CD14-positive monocyte (primary cell): ENCODE measurements at regions not wholly inside any gene's neighbourhood (a gene's known extent, or its start where the extent isn't known, plus 50 kb on each side); places are given as distances from the start of the nearest gene placed in this dataset.

ENCODE experiments used
- DNase-seq, 3 donors: peaks; one replicate each; pipeline ENCODE4 v3.0.0-alpha.2; 2011 to 2022
- H2AFZ ChIP-seq: 2 replicates; pipeline ENCODE4 v1.6.0; 2012; ENCODE audit warnings: mild to moderate bottlenecking, low read depth, low read length, inconsistent platforms; ENCODE audit not compliant: insufficient read depth, poor library complexity, severe bottlenecking
- H3K27ac ChIP-seq, 2 donors: 1 replicate in 1 of 2; 2 replicates in 1 of 2; pipeline ENCODE4 v1.5.1; 2012 to 2013; ENCODE audit warnings: low read length in 2 of 2, control low read depth in 1 of 2, inconsistent platforms in 1 of 2, low read depth in 1 of 2, mild to moderate bottlenecking in 1 of 2
- H3K27me3 ChIP-seq, 2 donors: one replicate each; pipeline versions ENCODE4 v1.6.0 to v1.6.1; 2011 to 2013; ENCODE audit warnings: low read length in 2 of 2; ENCODE audit not compliant: control insufficient read depth in 2 of 2, insufficient read depth in 2 of 2
- H3K36me3 ChIP-seq, 2 donors: replicated peaks in 1 of 2; 1 replicate in 1 of 2; 2 replicates in 1 of 2; pipeline versions ENCODE4 v1.5.1 to v1.6.1; 2012 to 2013; ENCODE audit warnings: low read length in 2 of 2, control low read depth in 1 of 2, inconsistent platforms in 1 of 2, mild to moderate bottlenecking in 1 of 2; ENCODE audit not compliant: insufficient read depth in 2 of 2, control insufficient read depth in 1 of 2
- H3K4me1 ChIP-seq, 2 donors: 1 replicate in 1 of 2; 2 replicates in 1 of 2; pipeline versions ENCODE4 v1.5.1 to v1.6.1; 2012 to 2013; ENCODE audit warnings: low read length in 2 of 2, control low read depth in 1 of 2, inconsistent platforms in 1 of 2, mild to moderate bottlenecking in 1 of 2, moderate library complexity in 1 of 2; ENCODE audit not compliant: insufficient read depth in 2 of 2, control insufficient read depth in 1 of 2
- H3K4me2 ChIP-seq: replicated peaks from 2 replicates; pipeline ENCODE3; 2012; ENCODE audit warnings: low read length, moderate library complexity, mild to moderate bottlenecking; ENCODE audit not compliant: poor library complexity, severe bottlenecking; ENCODE audit errors: extremely low read depth
- H3K4me3 ChIP-seq, 3 experiments: fragments of 200-600 bp in 1 of 3; sonication (generic) in 1 of 3; replicated peaks in 1 of 3; 1 replicate in 2 of 3; 2 replicates in 1 of 3; pipeline ENCODE4 v1.5.1; 2011 to 2013; ENCODE audit warnings: low read length in 3 of 3, mild to moderate bottlenecking in 3 of 3, control low read depth in 2 of 3, low read depth in 2 of 3, inconsistent platforms in 1 of 3, moderate library complexity in 1 of 3
- H3K79me2 ChIP-seq: 2 replicates; pipeline ENCODE4 v1.6.0; 2012; ENCODE audit warnings: mild to moderate bottlenecking, control low read depth, inconsistent platforms, low read length, moderate library complexity; ENCODE audit not compliant: insufficient read depth
- H3K9ac ChIP-seq: 2 replicates; pipeline ENCODE4 v1.6.0; 2017; ENCODE audit warnings: low read length, mild to moderate bottlenecking; ENCODE audit not compliant: insufficient read depth, poor library complexity, severe bottlenecking
- H3K9me3 ChIP-seq, 2 donors: replicated peaks in 1 of 2; 1 replicate in 1 of 2; 2 replicates in 1 of 2; pipeline versions ENCODE4 v1.5.1 to v1.6.1; 2012 to 2013; ENCODE audit warnings: low read length in 2 of 2, control low read depth in 1 of 2; ENCODE audit not compliant: control insufficient read depth in 1 of 2, insufficient read depth in 1 of 2
- H4K20me1 ChIP-seq: 2 replicates; pipeline ENCODE4 v1.6.0; 2012; ENCODE audit warnings: mild to moderate bottlenecking, low read length, control low read depth, moderate library complexity; ENCODE audit not compliant: insufficient read depth
- H3K27ac Mint-ChIP-seq, 7 donors: one replicate each; pipeline ENCODE4 v1.8.0; 2020; ENCODE audit warnings: mild to moderate bottlenecking in 7 of 7, mixed read lengths in 7 of 7, moderate library complexity in 6 of 7, inconsistent platforms in 2 of 7
- H3K27me3 Mint-ChIP-seq, 3 donors: one replicate each; pipeline ENCODE4 v1.8.0; 2021 to 2022; ENCODE audit warnings: low read depth in 3 of 3, mild to moderate bottlenecking in 3 of 3, mixed read lengths in 3 of 3, moderate library complexity in 3 of 3, inconsistent platforms in 1 of 3
- H3K36me3 Mint-ChIP-seq, 2 donors: one replicate each; pipeline ENCODE4 v1.8.0; 2020; ENCODE audit warnings: mixed read lengths in 2 of 2, inconsistent platforms in 1 of 2, mild to moderate bottlenecking in 1 of 2
- H3K4me1 Mint-ChIP-seq: one replicate; pipeline ENCODE4 v1.8.0; 2020; ENCODE audit warnings: mild to moderate bottlenecking, mixed read lengths
- H3K4me3 Mint-ChIP-seq, 2 donors: one replicate each; pipeline ENCODE4 v1.8.0; 2020; ENCODE audit warnings: mild to moderate bottlenecking in 2 of 2, mixed read lengths in 2 of 2, moderate library complexity in 1 of 2
- H3K9me3 Mint-ChIP-seq, 7 donors: one replicate each; pipeline ENCODE4 v1.8.0; 2020 to 2022; ENCODE audit warnings: mixed read lengths in 7 of 7, mild to moderate bottlenecking in 6 of 7, moderate library complexity in 6 of 7, inconsistent platforms in 2 of 7
- WGBS: methylation state at CpG from one replicate; pipeline ENCODE4 v1.1.5; 2013; ENCODE audit warnings: missing lambda C conversion rate; ENCODE audit not compliant: insufficient coverage; 5-methylcytosine and 5-hydroxymethylcytosine counted together
- intact Hi-C, 2 donors: fragments of 100-400 bp; cut with micrococcal nuclease; formaldehyde crosslinking; loops; one replicate each; pipeline versions ENCODE4 v1.15.0 to v1.15.1; 2023
- TF ChIP-seq, protein P1 (sequence below): fragments of 200-600 bp; IDR thresholded peaks from one replicate; pipeline ENCODE4 v1.8.0; 2022; ENCODE audit warnings: antibody characterized with exemption, mild to moderate bottlenecking

DNA sequence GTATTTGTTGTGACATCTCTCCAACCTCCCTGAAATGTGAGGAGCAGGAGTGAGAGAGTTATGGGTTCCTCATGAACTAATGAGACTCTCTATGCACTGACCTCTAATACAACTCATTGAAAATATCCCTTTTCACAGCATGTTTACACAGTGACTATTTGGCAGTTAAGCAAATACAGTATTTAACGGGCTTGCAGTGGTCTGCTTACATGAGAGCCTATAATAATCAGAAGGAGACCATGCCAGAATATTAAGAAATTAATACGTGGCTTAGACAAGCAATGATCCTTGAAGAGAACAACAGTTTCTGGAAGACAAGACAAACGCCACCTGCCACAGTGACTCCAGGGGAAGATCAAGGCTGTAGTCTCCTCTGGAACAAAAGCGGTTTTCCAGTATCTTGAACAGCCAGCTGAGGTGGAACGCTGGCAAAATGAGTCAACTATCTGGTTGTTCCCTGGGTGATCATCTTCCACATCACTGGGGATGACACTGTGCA, 424.5 kb downstream of the DMAC1 start:
- Mint-ChIP-seq H3K27ac (no peak overlapping the region), H3K4me1 (no peaks in the 10 kb centered on the region), H3K4me3 (no peak overlapping the region), H3K9me3 (peaks cover 0 to 10% (median 4%) of the 10 kb centered on the region in 7 donors), H3K36me3 (no peaks in the 10 kb centered on the region), H3K27me3 (no peaks in the 10 kb centered on the region)
- H3K9me3 ChIP-seq: peaks cover 0 to 3% of the 10 kb centered on the region in 2 donors
- no peak overlapping the region for H2AFZ ChIP-seq
- H3K4me3 ChIP-seq: no peak overlapping the region
- WGBS: 94% methylated on average over 5 of the region's 5 CpGs
- H3K36me3 ChIP-seq: no peaks in the 10 kb centered on the region
- no peak overlapping the region for H3K9ac ChIP-seq
- intact Hi-C loops: no loop called here
- no peak overlapping the region for H3K27ac ChIP-seq
- H3K27me3 ChIP-seq: no peaks in the 10 kb centered on the region
- H4K20me1 ChIP-seq: no peaks in the 10 kb centered on the region
- no peak overlapping the region for H3K4me2 ChIP-seq
- no peaks in the 10 kb centered on the region for H3K79me2 ChIP-seq
- no peak for DNase-seq
- TF ChIP-seq, protein P1, sequence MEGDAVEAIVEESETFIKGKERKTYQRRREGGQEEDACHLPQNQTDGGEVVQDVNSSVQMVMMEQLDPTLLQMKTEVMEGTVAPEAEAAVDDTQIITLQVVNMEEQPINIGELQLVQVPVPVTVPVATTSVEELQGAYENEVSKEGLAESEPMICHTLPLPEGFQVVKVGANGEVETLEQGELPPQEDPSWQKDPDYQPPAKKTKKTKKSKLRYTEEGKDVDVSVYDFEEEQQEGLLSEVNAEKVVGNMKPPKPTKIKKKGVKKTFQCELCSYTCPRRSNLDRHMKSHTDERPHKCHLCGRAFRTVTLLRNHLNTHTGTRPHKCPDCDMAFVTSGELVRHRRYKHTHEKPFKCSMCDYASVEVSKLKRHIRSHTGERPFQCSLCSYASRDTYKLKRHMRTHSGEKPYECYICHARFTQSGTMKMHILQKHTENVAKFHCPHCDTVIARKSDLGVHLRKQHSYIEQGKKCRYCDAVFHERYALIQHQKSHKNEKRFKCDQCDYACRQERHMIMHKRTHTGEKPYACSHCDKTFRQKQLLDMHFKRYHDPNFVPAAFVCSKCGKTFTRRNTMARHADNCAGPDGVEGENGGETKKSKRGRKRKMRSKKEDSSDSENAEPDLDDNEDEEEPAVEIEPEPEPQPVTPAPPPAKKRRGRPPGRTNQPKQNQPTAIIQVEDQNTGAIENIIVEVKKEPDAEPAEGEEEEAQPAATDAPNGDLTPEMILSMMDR: no peak
- H3K4me1 ChIP-seq: no peaks in the 10 kb centered on the region

DNA sequence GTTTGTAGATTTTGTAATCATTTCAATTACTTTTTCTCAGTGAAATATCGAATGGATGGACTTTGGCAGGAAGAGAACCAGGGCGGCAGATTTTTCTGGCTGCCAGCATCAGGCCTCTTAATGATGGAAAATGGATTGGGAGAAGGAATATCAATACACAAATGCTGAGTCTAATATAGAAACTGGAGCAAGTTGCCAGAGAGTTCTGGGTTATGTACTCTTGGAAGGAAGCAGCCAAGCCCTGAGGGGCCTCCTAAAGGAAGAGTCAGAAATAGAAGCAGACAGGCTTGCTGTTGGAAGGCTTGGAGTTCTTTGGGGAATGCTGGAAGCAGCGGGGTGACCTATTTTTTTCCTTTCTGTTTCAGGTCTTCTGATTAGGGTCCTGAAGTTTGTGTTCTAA, 428.6 kb downstream of the DMAC1 start:
- Mint-ChIP-seq H3K9me3 (peaks cover 0 to 2% (median under 1%) of the 10 kb centered on the region in 7 donors), H3K27ac (no peak overlapping the region), H3K36me3 (no peaks in the 10 kb centered on the region), H3K4me1 (peaks cover 8% of the 10 kb centered on the region), H3K4me3 (no peak overlapping the region), H3K27me3 (peaks cover 0 to 2% (median 0%) of the 10 kb centered on the region in 3 donors)
- intact Hi-C loops: no loop called here
- H3K4me1 ChIP-seq: peaks cover 7% of the 10 kb centered on the region in 2 donors
- H2AFZ ChIP-seq: no peak overlapping the region
- TF ChIP-seq, protein P1: no peak
- no peaks in the 10 kb centered on the region for H3K79me2 ChIP-seq
- H4K20me1 ChIP-seq: no peaks in the 10 kb centered on the region
- H3K27me3 ChIP-seq: no peaks in the 10 kb centered on the region
- 94% methylated on average over 2 of the region's 3 CpGs for WGBS
- no peaks in the 10 kb centered on the region for H3K36me3 ChIP-seq
- no peak overlapping the region for H3K4me2 ChIP-seq
- H3K9me3 ChIP-seq: no peaks in the 10 kb centered on the region
- DNase-seq: no peak
- H3K9ac ChIP-seq: no peak overlapping the region
- no peak overlapping the region for H3K27ac ChIP-seq
- H3K4me3 ChIP-seq: no peak overlapping the region
